Brain microvascular endothelial cell (primary cell): ENCODE measurements at regions not wholly inside any gene's neighbourhood (a gene's known extent, or its start where the extent isn't known, plus 50 kb on each side); places are given as distances from the start of the nearest gene placed in this dataset.

Experiments used
- DNase-seq: peaks from one replicate; pipeline ENCODE4 v3.0.0-alpha.2; 2020
- H3K27ac ChIP-seq: fragments of 250-450 bp; sonication (Bioruptor Pico); 2 replicates; pipeline ENCODE4 v1.5.1; 2020; ENCODE audit warnings: mild to moderate bottlenecking, moderate library complexity
- H3K27me3 ChIP-seq: fragments of 250-450 bp; sonication (Bioruptor Pico); replicated peaks from 2 replicates; pipeline ENCODE4 v1.5.1; 2020; ENCODE audit warnings: mild to moderate bottlenecking
- H3K36me3 ChIP-seq: fragments of 250-450 bp; sonication (Bioruptor Pico); replicated peaks from 2 replicates; pipeline ENCODE4 v1.5.1; 2020; ENCODE audit warnings: mild to moderate bottlenecking
- H3K4me3 ChIP-seq: 2 replicates; pipeline ENCODE4 v1.5.1; 2011; ENCODE audit warnings: low read depth, mild to moderate bottlenecking, control low read depth, low read length, moderate library complexity
- CTCF ChIP-seq: IDR thresholded peaks from 2 replicates; pipeline ENCODE4 v1.5.1; 2011; ENCODE audit warnings: low read depth, mild to moderate bottlenecking, moderate library complexity, low read length, control low read depth, inconsistent platforms; ENCODE audit errors: missing control alignments
- in situ Hi-C: cut with HindIII; loops from 2 replicates; pipeline ENCODE4 v1.10.0; 2017; ENCODE audit warnings: low sequenced_read_pairs, low pct_ligation_motif_present

GRCh38 chr12:59381106-59381505, 214.7 kb upstream of the SLC16A7 start:
- in situ Hi-C loops = no loop called here
- no peak for TF ChIP-seq CTCF
- DNase-seq = no peak
- Histone ChIP-seq H3K27ac (no peak overlapping the region), H3K27me3 (no peaks in the 10 kb centered on the region), H3K4me3 (no peak overlapping the region), H3K36me3 (no peaks in the 10 kb centered on the region)

GRCh38 chr12:59375633-59376032, 220.2 kb upstream of the SLC16A7 start:
- TF ChIP-seq CTCF = no peak
- Histone ChIP-seq H3K27ac (no peak overlapping the region), H3K36me3 (no peaks in the 10 kb centered on the region), H3K27me3 (no peaks in the 10 kb centered on the region), H3K4me3 (no peak overlapping the region)
- in situ Hi-C loops = no loop called here
- DNase-seq = no peak

GRCh38 chr12:59374783-59375182, 221.0 kb upstream of the SLC16A7 start:
- no peak for TF ChIP-seq CTCF

GRCh38 chr12:59372956-59373355, 222.9 kb upstream of the SLC16A7 start:
- H3K36me3 ChIP-seq = no peaks in the 10 kb centered on the region
- peak; percentile 43 for DNase-seq
- no peaks in the 10 kb centered on the region for H3K27me3 ChIP-seq
- no peak overlapping the region for H3K4me3 ChIP-seq
- no peak overlapping the region for H3K27ac ChIP-seq
- in situ Hi-C loops = no loop called here
- TF ChIP-seq CTCF = peak; percentile 59

More at GRCh38 chr12:59374783-59375182, 221.0 kb upstream of the SLC16A7 start:
- H3K27ac ChIP-seq = no peak overlapping the region
- in situ Hi-C loops = no loop called here
- DNase-seq = no peak
- no peaks in the 10 kb centered on the region for H3K36me3 ChIP-seq
- H3K27me3 ChIP-seq = no peaks in the 10 kb centered on the region
- H3K4me3 ChIP-seq = no peak overlapping the region

GRCh38 chr12:59370933-59371332, 224.9 kb upstream of the SLC16A7 start:
- in situ Hi-C loops = no loop called here
- Histone ChIP-seq H3K4me3 (no peak overlapping the region), H3K27me3 (no peaks in the 10 kb centered on the region), H3K36me3 (no peaks in the 10 kb centered on the region), H3K27ac (no peak overlapping the region)
- no peak for TF ChIP-seq CTCF
- no peak for DNase-seq

- TF ChIP-seq CTCF = no peak
- H3K36me3 ChIP-seq = no peaks in the 10 kb centered on the region
- H3K4me3 ChIP-seq = no peak overlapping the region
- no peaks in the 10 kb centered on the region for H3K27me3 ChIP-seq
- DNase-seq = no peak
- H3K27ac ChIP-seq = no peak overlapping the region
- in situ Hi-C loops = no loop called here
Observed at GRCh38 chr12:59365133-59365532, 230.7 kb upstream of the SLC16A7 start.
